Astrocyte (in vitro differentiated cells and primary cell): ENCODE measurements at regions not wholly inside any gene's neighbourhood (a gene's known extent, or its start where the extent isn't known, plus 50 kb on each side); places are given as distances from the start of the nearest gene placed in this dataset.

Source experiments
- DNase-seq: peaks from one replicate; pipeline ENCODE4 v3.0.0-alpha.2; 2010; ENCODE audit warnings: low read depth
- FAIRE-seq: peaks from 2 replicates; lab custom pipeline; 2011; peaks lifted over from hg19 to GRCh38; lab: Jason Lieb, UNC
- H2AFZ ChIP-seq: 2 replicates; pipeline ENCODE4 v1.6.0; 2012; ENCODE audit warnings: low read depth, low read length, inconsistent platforms
- H3K27ac ChIP-seq: 2 replicates; pipeline ENCODE4 v1.5.1; 2011; ENCODE audit warnings: low read depth, low read length, inconsistent platforms
- H3K27me3 ChIP-seq: 2 replicates; pipeline ENCODE4 v1.6.0; 2011; ENCODE audit warnings: low read length, inconsistent platforms; ENCODE audit not compliant: insufficient read depth
- H3K36me3 ChIP-seq: 2 replicates; pipeline ENCODE4 v1.5.1; 2011; ENCODE audit warnings: low read length, inconsistent platforms; ENCODE audit not compliant: insufficient read depth
- H3K4me1 ChIP-seq: 2 replicates; pipeline ENCODE4 v1.5.1; 2011; ENCODE audit warnings: low read length, inconsistent platforms; ENCODE audit not compliant: insufficient read depth
- H3K4me2 ChIP-seq: 2 replicates; pipeline ENCODE4 v1.6.0; 2012; ENCODE audit warnings: low read length, inconsistent platforms
- H3K4me3 ChIP-seq: 2 replicates; pipeline ENCODE4 v1.5.1; 2011; ENCODE audit warnings: low read depth, mild to moderate bottlenecking, low read length, inconsistent platforms; ENCODE audit not compliant: insufficient read depth
- H3K79me2 ChIP-seq: 2 replicates; pipeline ENCODE4 v1.6.0; 2012; ENCODE audit warnings: mild to moderate bottlenecking, low read length, inconsistent platforms; ENCODE audit not compliant: insufficient read depth
- H3K9ac ChIP-seq: 2 replicates; pipeline ENCODE4 v1.6.0; 2012; ENCODE audit warnings: mild to moderate bottlenecking, low read length, inconsistent platforms
- H3K9me3 ChIP-seq: 2 replicates; pipeline ENCODE4 v1.5.1; 2012; ENCODE audit warnings: low read depth, mild to moderate bottlenecking, low read length, inconsistent platforms; ENCODE audit not compliant: insufficient read depth
- H4K20me1 ChIP-seq: 2 replicates; pipeline ENCODE4 v1.6.0; 2012; ENCODE audit warnings: low read length, inconsistent platforms; ENCODE audit not compliant: insufficient read depth
- H3K27ac Mint-ChIP-seq: one replicate; pipeline ENCODE4 v1.8.0; 2021; ENCODE audit warnings: mild to moderate bottlenecking, mixed read lengths; ENCODE audit not compliant: unreplicated experiment
- H3K27me3 Mint-ChIP-seq: one replicate; pipeline ENCODE4 v1.8.0; 2021; ENCODE audit warnings: low read depth, mixed read lengths; ENCODE audit not compliant: unreplicated experiment
- H3K36me3 Mint-ChIP-seq: one replicate; pipeline ENCODE4 v1.8.0; 2021; ENCODE audit warnings: low read depth, mixed read lengths; ENCODE audit not compliant: unreplicated experiment
- H3K4me1 Mint-ChIP-seq: one replicate; pipeline ENCODE4 v1.8.0; 2021; ENCODE audit warnings: low read depth, mixed read lengths; ENCODE audit not compliant: unreplicated experiment
- H3K4me3 Mint-ChIP-seq: one replicate; pipeline ENCODE4 v1.8.0; 2021; ENCODE audit warnings: mild to moderate bottlenecking, moderate library complexity, mixed read lengths; ENCODE audit not compliant: unreplicated experiment
- H3K9me3 Mint-ChIP-seq: one replicate; pipeline ENCODE4 v1.8.0; 2021; ENCODE audit warnings: mild to moderate bottlenecking, mixed read lengths; ENCODE audit not compliant: unreplicated experiment
- CTCF ChIP-seq: IDR thresholded peaks from 2 replicates; pipeline ENCODE4 v1.5.1; 2011; ENCODE audit warnings: low read depth, mild to moderate bottlenecking, inconsistent platforms, low read length, moderate library complexity; ENCODE audit not compliant: insufficient read depth
- EZH2 ChIP-seq: IDR thresholded peaks from 2 replicates; pipeline ENCODE4 v1.6.1; 2012; ENCODE audit warnings: mild to moderate bottlenecking, low read length, inconsistent platforms; ENCODE audit not compliant: insufficient read depth

GRCh38 chr4:187149229-187149945 lies 425.7 kb upstream of the FAT1 start:
- TF ChIP-seq CTCF: no peak
- TF ChIP-seq EZH2: no peak
- Mint-ChIP-seq H3K4me3 (no peak overlapping the region), H3K9me3 (peaks cover 4% of the 10 kb centered on the region), H3K36me3 (no peaks in the 10 kb centered on the region), H3K4me1 (no peaks in the 10 kb centered on the region), H3K27me3 (peaks cover 4% of the 10 kb centered on the region), H3K27ac (no peak overlapping the region)
- H3K27ac ChIP-seq: no peak overlapping the region
- H3K79me2 ChIP-seq: no peaks in the 10 kb centered on the region
- H4K20me1 ChIP-seq: no peaks in the 10 kb centered on the region
- no peak for FAIRE-seq
- no peaks in the 10 kb centered on the region for H3K36me3 ChIP-seq
- no peaks in the 10 kb centered on the region for H3K27me3 ChIP-seq
- H2AFZ ChIP-seq: no peak overlapping the region
- H3K4me1 ChIP-seq: no peaks in the 10 kb centered on the region
- no peak overlapping the region for H3K9ac ChIP-seq
- no peaks in the 10 kb centered on the region for H3K9me3 ChIP-seq
- H3K4me3 ChIP-seq: no peak overlapping the region
- H3K4me2 ChIP-seq: no peak overlapping the region
- DNase-seq: no peak

- H3K9ac ChIP-seq: no peak overlapping the region
- no peaks in the 10 kb centered on the region for H3K4me1 Mint-ChIP-seq
- no peaks in the 10 kb centered on the region for H3K9me3 Mint-ChIP-seq
- H3K9me3 ChIP-seq: no peaks in the 10 kb centered on the region
- H2AFZ ChIP-seq: no peak overlapping the region
- H3K4me3 ChIP-seq: no peak overlapping the region
- no peaks in the 10 kb centered on the region for H4K20me1 ChIP-seq
- no peak for DNase-seq
- no peaks in the 10 kb centered on the region for H3K36me3 ChIP-seq
- no peaks in the 10 kb centered on the region for H3K79me2 ChIP-seq
- H3K27me3 ChIP-seq: no peaks in the 10 kb centered on the region
- TF ChIP-seq EZH2 (no peak), CTCF (no peak)
- no peaks in the 10 kb centered on the region for H3K4me1 ChIP-seq
- H3K4me3 Mint-ChIP-seq: no peak overlapping the region
- no peaks in the 10 kb centered on the region for H3K27me3 Mint-ChIP-seq
- no peak overlapping the region for H3K27ac ChIP-seq
- no peak overlapping the region for H3K27ac Mint-ChIP-seq
- H3K4me2 ChIP-seq: no peak overlapping the region
- no peak for FAIRE-seq
- no peaks in the 10 kb centered on the region for H3K36me3 Mint-ChIP-seq
These were observed 433.8 kb upstream of the FAT1 start for GRCh38 chr4:187157380-187157958.

- Histone ChIP-seq H4K20me1 (no peaks in the 10 kb centered on the region), H3K9ac (no peak overlapping the region), H3K36me3 (no peaks in the 10 kb centered on the region), H3K27ac (no peak overlapping the region), H3K4me1 (no peaks in the 10 kb centered on the region), H3K27me3 (no peaks in the 10 kb centered on the region), H2AFZ (no peak overlapping the region), H3K4me2 (no peak overlapping the region), H3K9me3 (no peaks in the 10 kb centered on the region), H3K79me2 (no peaks in the 10 kb centered on the region), H3K4me3 (no peak overlapping the region)
- TF ChIP-seq EZH2 (no peak), CTCF (no peak)
- Mint-ChIP-seq H3K9me3 (no peaks in the 10 kb centered on the region), H3K27me3 (no peaks in the 10 kb centered on the region), H3K4me1 (no peaks in the 10 kb centered on the region), H3K27ac (no peak overlapping the region), H3K36me3 (no peaks in the 10 kb centered on the region), H3K4me3 (no peak overlapping the region)
- no peak for FAIRE-seq
- DNase-seq: no peak
These were observed 434.3 kb upstream of the FAT1 start for GRCh38 chr4:187158003-187158402.
